ENCODE measurements at regions not wholly inside any gene's neighbourhood (a gene's known extent, or its start where the extent isn't known, plus 50 kb on each side); places are given as distances from the start of the nearest gene placed in this dataset.

GRCh38 chr3:27655547-27655946 is 66.6 kb downstream of the EOMES start (continued):
- TF ChIP-seq RNF2 (IDR thresholded peaks at IDR 0.05; ENCODE audit: borderline replicate concordance, low read depth, low read length, missing control alignments, poor library complexity, severe bottlenecking) = no peak
- no peak for TF ChIP-seq GTF2F1 (IDR thresholded peaks at IDR 0.05; ENCODE audit: borderline replicate concordance, low read depth, low read length)
- no peak for TF ChIP-seq JUND (IDR thresholded peaks at IDR 0.05; ENCODE audit: low read length)

Data from H1 (cell line).